Epithelial cell of esophagus (primary cell): ENCODE measurements at regions not wholly inside any gene's neighbourhood (a gene's known extent, or its start where the extent isn't known, plus 50 kb on each side); places are given as distances from the start of the nearest gene placed in this dataset.

Experiments used
- DNase-seq: peaks from one replicate; pipeline ENCODE4 v3.0.0; 2010; ENCODE audit warnings: low read depth
- H3K4me3 ChIP-seq: 2 replicates; pipeline ENCODE4 v1.5.1; 2011; ENCODE audit warnings: mild to moderate bottlenecking, low read length, control low read depth
- TF ChIP-seq, protein P1 (sequence below): IDR thresholded peaks from 2 replicates; pipeline ENCODE4 v1.5.1; 2011; ENCODE audit warnings: low read depth, mild to moderate bottlenecking, low read length, control low read depth, inconsistent platforms; ENCODE audit not compliant: insufficient read depth; ENCODE audit errors: missing control alignments

DNA sequence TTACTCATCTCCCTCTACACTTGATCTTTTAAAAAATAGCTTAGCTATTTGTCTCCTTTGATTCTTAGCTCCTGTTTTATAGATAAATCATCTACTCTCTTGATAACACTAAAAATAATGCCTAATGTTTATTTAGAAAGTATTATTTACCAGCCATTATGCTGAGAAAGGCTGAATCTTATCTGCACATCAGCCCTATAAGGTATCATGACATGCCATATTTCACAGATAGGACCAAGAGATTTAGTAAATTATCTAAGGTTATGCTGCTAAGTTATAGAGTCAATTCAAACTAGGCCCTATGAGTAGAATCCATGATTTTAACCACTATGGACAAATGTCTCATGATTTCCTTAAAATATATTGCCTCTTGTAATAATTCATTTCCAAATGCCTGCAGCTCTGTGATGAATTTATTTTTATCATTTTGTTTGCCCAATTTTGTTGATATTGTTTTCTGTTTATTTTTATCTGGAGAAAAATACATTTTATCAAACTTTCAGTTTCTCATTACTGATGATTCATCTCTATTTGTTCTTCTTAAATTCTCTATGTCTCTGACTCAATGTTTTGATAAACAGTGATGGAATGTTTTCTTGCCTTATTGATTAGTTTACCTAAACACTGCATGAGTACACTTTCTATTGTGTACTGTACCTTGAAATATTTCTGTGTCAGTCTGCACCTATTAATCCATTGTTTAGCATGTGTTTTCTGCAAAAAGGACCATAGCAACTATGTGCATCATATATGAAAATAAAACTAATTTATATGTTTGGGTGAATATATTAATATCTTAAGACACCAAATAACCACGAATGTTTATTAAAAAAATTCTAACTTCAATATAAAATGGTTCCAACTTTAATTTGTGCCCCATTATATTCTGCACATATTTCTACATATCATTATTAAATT, 300.8 kb downstream of the CDH9 start:
- no peak for DNase-seq
- no peak overlapping the region for H3K4me3 ChIP-seq
- TF ChIP-seq, protein P1, sequence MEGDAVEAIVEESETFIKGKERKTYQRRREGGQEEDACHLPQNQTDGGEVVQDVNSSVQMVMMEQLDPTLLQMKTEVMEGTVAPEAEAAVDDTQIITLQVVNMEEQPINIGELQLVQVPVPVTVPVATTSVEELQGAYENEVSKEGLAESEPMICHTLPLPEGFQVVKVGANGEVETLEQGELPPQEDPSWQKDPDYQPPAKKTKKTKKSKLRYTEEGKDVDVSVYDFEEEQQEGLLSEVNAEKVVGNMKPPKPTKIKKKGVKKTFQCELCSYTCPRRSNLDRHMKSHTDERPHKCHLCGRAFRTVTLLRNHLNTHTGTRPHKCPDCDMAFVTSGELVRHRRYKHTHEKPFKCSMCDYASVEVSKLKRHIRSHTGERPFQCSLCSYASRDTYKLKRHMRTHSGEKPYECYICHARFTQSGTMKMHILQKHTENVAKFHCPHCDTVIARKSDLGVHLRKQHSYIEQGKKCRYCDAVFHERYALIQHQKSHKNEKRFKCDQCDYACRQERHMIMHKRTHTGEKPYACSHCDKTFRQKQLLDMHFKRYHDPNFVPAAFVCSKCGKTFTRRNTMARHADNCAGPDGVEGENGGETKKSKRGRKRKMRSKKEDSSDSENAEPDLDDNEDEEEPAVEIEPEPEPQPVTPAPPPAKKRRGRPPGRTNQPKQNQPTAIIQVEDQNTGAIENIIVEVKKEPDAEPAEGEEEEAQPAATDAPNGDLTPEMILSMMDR, result no peak

DNA sequence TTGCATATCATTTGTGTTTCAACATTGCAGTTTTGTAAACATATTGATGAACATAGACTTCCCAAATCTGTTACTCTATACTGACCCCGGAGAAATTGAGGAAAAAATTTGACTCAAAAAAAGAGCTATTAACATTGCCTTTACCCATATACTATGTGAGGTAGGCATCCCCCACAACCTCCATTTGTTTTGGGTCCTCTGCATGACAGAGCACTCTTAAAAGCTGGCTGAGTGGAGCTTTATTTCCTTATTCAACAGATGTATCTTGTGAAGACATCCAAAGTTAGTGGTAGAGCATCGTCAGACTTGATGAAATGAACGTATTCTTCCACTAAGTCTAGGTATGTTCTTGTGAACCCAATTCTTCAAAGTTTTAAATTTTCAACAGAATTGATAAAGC, 310.5 kb downstream of the CDH9 start:
- TF ChIP-seq, protein P1, result no peak
- no peak overlapping the region for H3K4me3 ChIP-seq
- DNase-seq, result no peak

DNA sequence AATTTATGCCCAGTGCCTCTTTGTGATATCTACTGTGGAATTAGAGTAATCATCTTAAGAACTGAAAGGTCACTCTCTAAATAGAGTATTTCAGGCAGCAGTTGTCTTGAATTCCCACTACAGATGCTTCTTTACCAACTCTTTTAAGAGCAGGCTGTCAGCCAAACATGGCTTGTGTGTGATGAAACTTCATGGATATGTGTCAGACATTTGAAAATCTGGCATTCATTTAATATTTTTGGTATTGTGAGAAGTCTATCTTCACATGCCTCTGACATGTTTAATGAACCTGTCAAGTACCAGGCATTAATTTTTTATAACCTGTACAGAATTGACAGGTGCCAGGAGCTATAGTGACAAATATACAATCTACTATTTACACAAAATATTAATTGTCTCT, 318.6 kb downstream of the CDH9 start:
- DNase-seq, result no peak
- H3K4me3 ChIP-seq, result no peak overlapping the region
- TF ChIP-seq, protein P1, result no peak

DNA sequence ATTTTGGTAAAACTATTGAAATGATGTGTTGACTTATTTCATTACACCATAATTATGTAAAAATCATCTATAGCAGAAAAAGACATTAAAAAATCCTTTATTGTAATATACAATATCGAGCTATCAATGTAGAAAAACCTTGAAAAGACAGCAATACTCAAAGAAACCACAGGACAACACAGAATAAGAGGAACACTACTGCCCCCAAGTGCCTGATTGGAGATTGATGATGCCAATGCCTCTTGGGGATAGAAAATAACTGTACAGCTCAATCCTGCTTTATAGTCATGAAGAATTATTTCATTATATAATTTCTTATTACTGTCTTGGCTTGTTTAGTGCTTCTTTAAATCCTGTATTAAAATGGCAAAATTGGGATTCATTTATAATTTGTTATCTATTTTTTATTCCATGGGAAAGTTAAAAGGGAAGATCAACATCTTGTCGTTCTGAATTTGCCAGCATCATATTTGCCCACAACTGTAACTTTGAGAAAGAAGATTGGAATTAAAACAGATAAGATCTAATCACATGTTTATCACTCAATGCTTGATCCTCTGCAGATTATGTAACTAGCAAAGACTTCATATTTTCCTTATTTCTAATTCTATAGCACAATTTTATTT, 337.5 kb downstream of the CDH9 start:
- peak; percentile 42 for DNase-seq
- TF ChIP-seq, protein P1, result peak; percentile 43
- no peak overlapping the region for H3K4me3 ChIP-seq

DNA sequence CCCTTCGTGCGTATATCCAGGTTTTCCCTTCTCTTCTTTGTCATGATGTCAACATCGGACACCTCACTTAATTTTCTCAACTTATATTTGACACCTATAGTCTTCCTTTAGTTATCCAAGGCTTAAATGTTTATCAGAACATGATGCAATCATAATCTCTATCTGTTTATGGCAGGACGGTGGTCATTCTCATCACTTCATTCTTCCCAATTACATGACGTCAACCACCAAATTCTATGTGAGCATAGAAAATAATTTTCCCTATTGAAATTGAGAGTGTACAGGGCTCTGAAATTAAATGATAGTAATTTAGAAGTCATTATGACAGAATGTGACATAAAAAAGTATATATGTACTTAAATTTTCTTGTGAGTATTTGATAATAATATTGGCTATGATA, 345.4 kb downstream of the CDH9 start:
- TF ChIP-seq, protein P1, result no peak
- no peak overlapping the region for H3K4me3 ChIP-seq
- no peak for DNase-seq

DNA sequence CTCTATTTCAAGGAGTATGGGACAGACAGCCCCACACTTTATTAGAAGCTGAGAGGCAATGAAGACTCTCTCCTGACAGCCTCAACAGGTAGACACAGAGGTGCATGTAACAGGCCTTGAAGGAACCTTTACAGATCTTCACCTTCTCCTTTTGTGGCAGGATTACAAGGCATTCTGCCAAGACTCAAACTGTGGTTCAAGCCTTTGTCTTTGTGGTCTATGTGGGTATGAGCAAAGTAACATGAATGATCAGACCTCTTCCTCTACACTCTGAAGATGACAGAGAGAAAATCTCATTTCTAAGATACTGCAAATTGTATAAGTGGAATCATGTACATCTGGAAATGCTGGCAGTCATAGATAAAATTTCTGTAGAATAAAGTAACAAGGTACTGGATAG, 346.9 kb downstream of the CDH9 start:
- DNase-seq, result no peak
- TF ChIP-seq, protein P1, result no peak
- no peak overlapping the region for H3K4me3 ChIP-seq
